ENCODE measurements at regions not wholly inside any gene's neighbourhood (a gene's known extent, or its start where the extent isn't known, plus 50 kb on each side); places are given as distances from the start of the nearest gene placed in this dataset.

GRCh38 chr17:34719569-34719968, 140.2 kb downstream of the TMEM132E start:
- H3K4me3 ChIP-seq (replicated peaks in 1 of 4; ENCODE audit: control extremely low read depth in 1 of 4, insufficient read depth in 1 of 4, low read depth in 3 of 4, low read length in 4 of 4) = no peak overlapping the region
- H3K27ac ChIP-seq (ENCODE audit: insufficient read depth, low read length) = no peak overlapping the region
- H3K27me3 ChIP-seq (ENCODE audit: control insufficient read depth, insufficient read depth, low read length) = no peaks in the 10 kb centered on the region
- TF ChIP-seq, protein P1, sequence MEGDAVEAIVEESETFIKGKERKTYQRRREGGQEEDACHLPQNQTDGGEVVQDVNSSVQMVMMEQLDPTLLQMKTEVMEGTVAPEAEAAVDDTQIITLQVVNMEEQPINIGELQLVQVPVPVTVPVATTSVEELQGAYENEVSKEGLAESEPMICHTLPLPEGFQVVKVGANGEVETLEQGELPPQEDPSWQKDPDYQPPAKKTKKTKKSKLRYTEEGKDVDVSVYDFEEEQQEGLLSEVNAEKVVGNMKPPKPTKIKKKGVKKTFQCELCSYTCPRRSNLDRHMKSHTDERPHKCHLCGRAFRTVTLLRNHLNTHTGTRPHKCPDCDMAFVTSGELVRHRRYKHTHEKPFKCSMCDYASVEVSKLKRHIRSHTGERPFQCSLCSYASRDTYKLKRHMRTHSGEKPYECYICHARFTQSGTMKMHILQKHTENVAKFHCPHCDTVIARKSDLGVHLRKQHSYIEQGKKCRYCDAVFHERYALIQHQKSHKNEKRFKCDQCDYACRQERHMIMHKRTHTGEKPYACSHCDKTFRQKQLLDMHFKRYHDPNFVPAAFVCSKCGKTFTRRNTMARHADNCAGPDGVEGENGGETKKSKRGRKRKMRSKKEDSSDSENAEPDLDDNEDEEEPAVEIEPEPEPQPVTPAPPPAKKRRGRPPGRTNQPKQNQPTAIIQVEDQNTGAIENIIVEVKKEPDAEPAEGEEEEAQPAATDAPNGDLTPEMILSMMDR (conservative IDR thresholded peaks at IDR 0.05 in 1 of 2, IDR thresholded peaks at IDR 0.05 in 1 of 2; ENCODE audit: low read depth in 1 of 2, low read length in 2 of 2) = no peak
- TF ChIP-seq EZH2 (IDR thresholded peaks at IDR 0.05; ENCODE audit: low read length, missing control alignments) = no peak
- H3K36me3 ChIP-seq (ENCODE audit: control insufficient read depth, insufficient read depth, low read length) = no peaks in the 10 kb centered on the region
- H3K9me3 ChIP-seq (ENCODE audit: control insufficient read depth, insufficient read depth, low read depth, low read length) = no peaks in the 10 kb centered on the region
- DNase-seq (ENCODE audit: low read depth in 2 of 2) = no peak
- no peak overlapping the region for H3K4me2 ChIP-seq (ENCODE audit: extremely low read depth, insufficient read depth, low read length)
- no peaks in the 10 kb centered on the region for H3K4me1 ChIP-seq (ENCODE audit: control insufficient read depth, extremely low read depth, insufficient read depth, low read length)
- H3K9ac ChIP-seq (ENCODE audit: insufficient read depth, low read length) = no peak overlapping the region
- H2AFZ ChIP-seq (ENCODE audit: low read length) = no peak overlapping the region
- H3K79me2 ChIP-seq (ENCODE audit: control insufficient read depth, insufficient read depth, low read length) = no peaks in the 10 kb centered on the region
- H4K20me1 ChIP-seq (ENCODE audit: control insufficient read depth, extremely low read depth, insufficient read depth, low read length) = no peaks in the 10 kb centered on the region

- Histone ChIP-seq H3K9ac (ENCODE audit: insufficient read depth, low read length) (no peak overlapping the region), H3K36me3 (ENCODE audit: control insufficient read depth, insufficient read depth, low read length) (no peaks in the 10 kb centered on the region), H3K27me3 (ENCODE audit: control insufficient read depth, insufficient read depth, low read length) (no peaks in the 10 kb centered on the region), H3K9me3 (ENCODE audit: control insufficient read depth, insufficient read depth, low read depth, low read length) (no peaks in the 10 kb centered on the region), H4K20me1 (ENCODE audit: control insufficient read depth, extremely low read depth, insufficient read depth, low read length) (no peaks in the 10 kb centered on the region), H3K4me1 (ENCODE audit: control insufficient read depth, extremely low read depth, insufficient read depth, low read length) (no peaks in the 10 kb centered on the region), H3K4me2 (ENCODE audit: extremely low read depth, insufficient read depth, low read length) (no peak overlapping the region), H3K27ac (ENCODE audit: insufficient read depth, low read length) (no peak overlapping the region), H3K4me3 (replicated peaks in 1 of 4; ENCODE audit: control extremely low read depth in 1 of 4, insufficient read depth in 1 of 4, low read depth in 3 of 4, low read length in 4 of 4) (no peak overlapping the region), H3K79me2 (ENCODE audit: control insufficient read depth, insufficient read depth, low read length) (no peaks in the 10 kb centered on the region), H2AFZ (ENCODE audit: low read length) (no peak overlapping the region)
- TF ChIP-seq, protein P1 (conservative IDR thresholded peaks at IDR 0.05 in 1 of 2, IDR thresholded peaks at IDR 0.05 in 1 of 2; ENCODE audit: low read depth in 1 of 2, low read length in 2 of 2) = no peak
- TF ChIP-seq EZH2 (IDR thresholded peaks at IDR 0.05; ENCODE audit: low read length, missing control alignments) = no peak
- DNase-seq (ENCODE audit: low read depth in 2 of 2) = no peak
Measured at GRCh38 chr17:34717092-34717491, 137.7 kb downstream of the TMEM132E start.

GRCh38 chr17:34716291-34716690, 136.9 kb downstream of the TMEM132E start:
- Histone ChIP-seq H3K9ac (ENCODE audit: insufficient read depth, low read length) (no peak overlapping the region), H4K20me1 (ENCODE audit: control insufficient read depth, extremely low read depth, insufficient read depth, low read length) (no peaks in the 10 kb centered on the region), H2AFZ (ENCODE audit: low read length) (no peak overlapping the region), H3K9me3 (ENCODE audit: control insufficient read depth, insufficient read depth, low read depth, low read length) (no peaks in the 10 kb centered on the region), H3K36me3 (ENCODE audit: control insufficient read depth, insufficient read depth, low read length) (no peaks in the 10 kb centered on the region), H3K79me2 (ENCODE audit: control insufficient read depth, insufficient read depth, low read length) (no peaks in the 10 kb centered on the region), H3K27ac (ENCODE audit: insufficient read depth, low read length) (no peak overlapping the region), H3K4me1 (ENCODE audit: control insufficient read depth, extremely low read depth, insufficient read depth, low read length) (no peaks in the 10 kb centered on the region), H3K27me3 (ENCODE audit: control insufficient read depth, insufficient read depth, low read length) (no peaks in the 10 kb centered on the region), H3K4me2 (ENCODE audit: extremely low read depth, insufficient read depth, low read length) (no peak overlapping the region), H3K4me3 (replicated peaks in 1 of 4; ENCODE audit: control extremely low read depth in 1 of 4, insufficient read depth in 1 of 4, low read depth in 3 of 4, low read length in 4 of 4) (no peak overlapping the region)
- TF ChIP-seq, protein P1 (conservative IDR thresholded peaks at IDR 0.05 in 1 of 2, IDR thresholded peaks at IDR 0.05 in 1 of 2; ENCODE audit: low read depth in 1 of 2, low read length in 2 of 2) = no peak
- no peak for TF ChIP-seq EZH2 (IDR thresholded peaks at IDR 0.05; ENCODE audit: low read length, missing control alignments)
- no peak for DNase-seq (ENCODE audit: low read depth in 2 of 2)

Data from fibroblast of lung (primary cell).